Astrocyte (in vitro differentiated cells and primary cell): ENCODE measurements at regions not wholly inside any gene's neighbourhood (a gene's known extent, or its start where the extent isn't known, plus 50 kb on each side); places are given as distances from the start of the nearest gene placed in this dataset.

ENCODE experiments used
- CTCF ChIP-seq: IDR thresholded peaks from 2 replicates; pipeline ENCODE4 v1.5.1; 2011; ENCODE audit warnings: low read depth, mild to moderate bottlenecking, inconsistent platforms, low read length, moderate library complexity; ENCODE audit not compliant: insufficient read depth
- EZH2 ChIP-seq: IDR thresholded peaks from 2 replicates; pipeline ENCODE4 v1.6.1; 2012; ENCODE audit warnings: mild to moderate bottlenecking, low read length, inconsistent platforms; ENCODE audit not compliant: insufficient read depth

- no peak for TF ChIP-seq CTCF
- TF ChIP-seq EZH2, result no peak
Observed at GRCh38 chr2:5111581-5111980, 580.6 kb upstream of the SOX11 start.
